AG08396 (cell line): ENCODE measurements at regions not wholly inside any gene's neighbourhood (a gene's known extent, or its start where the extent isn't known, plus 50 kb on each side); places are given as distances from the start of the nearest gene placed in this dataset.
"Not testable (repeated sequence)": the region's sequence is repeated elsewhere in the genome, so short reads cannot be mapped to it uniquely, and the experiment has no call there.

ENCODE experiments used
- DNase-seq: peaks from one replicate; pipeline ENCODE4 v3.0.0; 2012; ENCODE audit warnings: low spot score, mixed read lengths

DNA sequence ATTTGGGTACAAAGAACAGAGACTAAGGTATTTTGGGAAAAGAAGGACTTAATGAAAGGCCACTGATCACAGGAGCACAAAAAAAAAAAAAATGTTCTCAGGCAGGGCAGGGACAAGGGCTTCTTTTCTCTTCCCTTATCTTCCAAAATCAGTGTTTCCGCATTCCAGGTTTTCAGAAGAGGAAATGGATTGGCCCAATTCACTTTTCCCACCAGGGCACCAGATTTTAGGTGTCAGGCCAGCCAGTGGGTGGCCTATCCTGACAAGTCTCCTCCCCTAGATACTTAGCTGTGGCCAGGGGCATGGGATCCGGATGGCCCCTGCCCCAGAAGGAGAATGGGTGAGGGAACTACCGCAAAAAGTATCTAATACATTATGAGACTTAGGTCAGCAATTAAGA, 88.9 kb upstream of the WAC start:
- DNase-seq: no peak

DNA sequence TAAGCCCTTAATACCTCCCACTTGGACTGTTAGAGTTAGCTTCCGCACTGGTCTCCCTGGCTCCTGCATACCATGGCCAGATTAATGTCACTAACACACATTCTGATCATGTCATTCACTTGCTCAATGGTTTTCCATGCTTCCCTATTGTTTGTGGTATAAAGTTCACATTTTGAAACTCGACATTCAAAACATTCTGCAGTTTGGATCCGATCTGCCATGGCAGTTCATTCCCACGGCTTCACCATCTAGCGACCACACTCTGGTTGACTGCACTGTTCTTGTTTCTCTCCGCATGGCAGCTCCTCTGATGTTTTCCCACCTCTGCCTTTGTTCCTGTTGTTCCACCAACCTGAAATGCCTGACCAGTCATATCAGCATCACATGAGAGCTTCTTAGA, 87.4 kb upstream of the WAC start:
- no peak for DNase-seq

DNA sequence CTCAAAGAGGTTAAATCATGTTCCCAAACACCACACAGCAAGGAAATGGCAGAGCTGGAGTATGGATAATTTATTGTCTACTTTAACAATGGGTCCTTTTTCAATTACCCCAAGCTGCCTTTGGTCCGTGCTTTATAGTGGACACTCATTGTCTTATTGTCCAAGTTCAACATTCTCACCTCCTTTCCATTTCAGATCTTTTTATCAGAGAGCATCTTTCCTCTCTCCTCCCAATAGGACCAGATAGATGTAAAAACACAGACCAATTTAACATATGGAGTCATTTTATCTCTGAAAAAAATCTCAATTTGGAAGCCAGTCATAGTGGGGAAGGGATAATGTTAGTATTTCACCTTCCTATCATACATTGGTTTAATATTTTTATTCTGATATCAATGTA, 83.5 kb upstream of the WAC start:
- no peak for DNase-seq

DNA sequence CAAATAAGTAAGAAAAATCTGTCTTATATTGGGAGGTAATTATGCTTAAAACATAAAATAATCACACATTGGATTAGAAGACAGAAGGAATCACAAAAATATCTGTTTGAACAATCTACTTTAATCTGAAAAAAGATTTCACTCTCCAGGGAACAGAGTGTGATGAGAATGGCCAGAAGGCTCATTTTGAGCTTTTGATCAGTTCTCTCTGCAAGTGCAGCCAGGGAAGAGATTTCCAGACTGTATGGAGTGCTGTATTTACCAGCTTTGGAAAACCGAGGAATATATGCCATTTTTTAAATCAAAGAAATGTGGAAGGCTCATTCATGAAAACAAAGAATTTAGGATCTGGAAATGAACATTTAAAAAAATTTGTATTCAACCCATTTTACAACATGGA, 83.0 kb upstream of the WAC start:
- DNase-seq: no peak

DNA sequence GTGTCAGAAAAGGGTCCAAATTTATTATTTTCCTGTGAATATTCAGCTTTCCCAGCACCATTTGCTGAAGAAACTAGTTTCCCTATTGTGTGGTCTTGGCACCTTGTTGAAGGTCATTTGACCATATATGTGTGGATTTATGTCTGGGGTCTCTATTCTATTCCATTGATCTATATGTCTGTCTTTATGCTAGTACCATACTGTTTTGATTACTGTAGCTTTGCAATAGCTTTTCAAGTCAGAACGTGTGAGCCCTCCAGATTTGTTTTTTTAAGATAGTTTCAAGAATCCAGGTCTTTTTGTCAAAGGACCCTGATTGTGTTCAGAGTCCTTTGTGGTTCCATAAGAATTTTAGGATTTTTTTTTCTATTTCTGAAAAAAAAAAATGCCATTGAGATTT, 79.0 kb upstream of the WAC start:
- no peak for DNase-seq

DNA sequence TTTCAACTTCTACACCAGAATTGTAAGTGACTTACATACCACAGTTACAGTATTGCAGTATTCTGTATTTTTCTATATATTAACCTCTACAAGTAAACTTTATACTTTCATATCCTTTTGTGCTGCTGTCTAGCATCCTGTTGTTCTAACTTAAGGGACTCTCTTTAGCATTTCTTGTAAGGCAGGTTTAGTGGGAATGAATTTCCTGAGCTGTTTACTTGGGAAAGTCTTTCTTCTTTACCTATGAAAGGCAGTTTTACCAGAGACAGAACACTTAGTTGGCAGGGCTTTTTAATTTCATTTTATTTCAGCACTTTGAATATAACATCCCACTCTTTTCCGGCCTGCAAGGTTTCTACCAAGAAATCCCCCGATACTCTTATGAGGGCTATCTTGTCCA, 75.8 kb upstream of the WAC start:
- no peak for DNase-seq

DNA sequence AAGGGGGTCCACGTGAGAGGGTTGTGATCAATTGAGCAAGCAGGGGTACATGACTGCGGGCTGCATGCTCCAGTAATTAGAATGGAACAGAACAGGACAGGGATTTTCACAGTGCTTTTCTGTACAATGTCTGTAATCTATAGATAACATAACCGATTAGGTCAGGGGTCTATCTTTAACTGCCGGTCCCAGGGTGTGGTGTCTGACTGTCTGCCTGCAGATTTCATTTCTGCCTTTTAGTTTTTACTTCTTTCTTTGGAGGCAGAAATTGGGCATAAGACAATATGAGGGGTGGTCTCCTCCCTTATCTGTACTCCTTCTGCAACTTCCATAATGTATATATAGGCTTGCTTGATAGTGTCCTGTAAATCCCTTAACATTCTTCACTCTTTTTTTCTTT, 75.0 kb upstream of the WAC start:
- DNase-seq: not testable (repeated sequence)

DNA sequence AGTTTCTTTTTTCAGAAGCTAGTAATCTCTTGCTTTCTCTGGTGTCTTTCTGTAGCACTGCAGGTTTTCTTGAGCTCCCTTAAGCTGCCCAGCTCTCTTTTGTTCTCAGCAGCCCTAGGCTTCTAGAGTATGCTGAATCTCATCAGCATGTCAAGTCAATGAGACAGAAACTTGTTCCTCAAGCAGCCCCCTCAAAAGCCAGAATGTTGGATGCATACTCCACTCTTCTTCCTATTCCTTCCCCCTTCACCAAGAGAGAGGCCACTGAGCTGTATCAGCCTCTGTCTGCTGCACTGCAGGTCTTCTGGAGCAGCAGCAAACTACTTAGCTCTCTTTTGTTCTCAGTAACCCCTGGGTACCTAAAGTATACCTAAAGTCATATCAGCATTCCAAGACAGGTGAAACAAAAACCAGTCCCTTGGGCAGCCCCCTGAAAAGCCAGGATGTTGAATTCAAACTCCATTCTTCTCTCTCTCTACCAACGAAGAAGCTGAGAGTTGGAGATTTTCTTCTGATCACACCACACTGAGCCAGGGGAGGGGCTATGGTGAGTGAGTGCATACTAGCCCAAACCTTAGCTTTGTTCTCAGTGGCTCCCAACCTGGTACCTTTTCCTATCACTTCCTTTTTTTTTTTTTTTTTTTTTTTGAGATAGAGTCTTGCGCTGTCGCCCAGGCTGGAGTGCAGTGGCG, 73.3 kb upstream of the WAC start:
- DNase-seq: no peak

DNA sequence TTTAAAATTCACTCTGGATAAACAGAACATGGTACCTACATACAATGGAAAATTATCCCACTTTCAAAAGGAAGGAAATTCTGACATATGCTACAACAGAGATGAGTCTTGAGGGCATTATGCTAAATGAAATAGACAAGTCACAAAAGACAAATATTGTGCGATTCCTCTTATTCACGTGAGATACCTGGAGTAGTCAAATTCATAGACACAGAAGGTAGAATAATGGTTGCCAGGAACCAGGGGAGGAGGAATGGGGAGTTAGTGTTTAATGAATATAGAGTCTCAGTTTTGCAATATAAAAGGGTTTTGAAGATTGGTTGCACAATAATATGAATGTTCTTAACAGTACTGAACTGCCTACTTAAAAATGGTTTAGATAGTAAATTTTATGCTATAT, 69.8 kb upstream of the WAC start:
- DNase-seq: no peak

DNA sequence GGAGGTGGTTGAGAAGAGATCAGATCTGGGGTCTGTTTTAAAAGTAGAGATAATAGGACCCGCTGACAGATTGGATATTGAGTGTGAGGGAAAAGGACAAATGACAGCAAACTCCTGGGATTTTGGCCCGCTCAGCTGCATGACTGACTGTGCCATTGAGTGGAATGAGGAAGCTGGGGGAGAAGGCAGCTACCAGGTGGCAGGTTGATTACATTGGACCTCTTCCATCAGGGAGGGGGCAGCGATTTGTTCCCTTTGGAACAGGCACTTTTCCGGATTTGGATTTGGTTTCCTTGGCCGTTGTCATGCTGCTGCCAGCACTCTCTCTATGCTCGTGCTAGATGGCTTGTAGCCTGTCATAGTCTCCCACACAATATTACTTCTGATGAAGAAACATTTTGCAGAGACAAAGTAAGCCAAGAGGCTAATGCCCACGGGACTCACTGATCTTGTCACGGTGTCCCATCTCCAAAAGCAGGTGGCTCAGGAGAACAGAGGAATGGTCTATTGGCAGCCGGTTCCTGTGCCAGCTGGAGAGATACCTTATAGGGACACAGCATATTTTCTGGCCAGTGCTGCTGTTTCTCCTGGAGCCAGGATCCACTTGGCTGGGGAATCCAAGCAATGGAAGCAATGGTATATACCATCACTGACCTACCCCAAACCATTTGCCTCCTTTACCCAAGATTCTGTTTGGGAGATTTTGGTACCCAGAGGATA, 69.1 kb upstream of the WAC start:
- DNase-seq: no peak

DNA sequence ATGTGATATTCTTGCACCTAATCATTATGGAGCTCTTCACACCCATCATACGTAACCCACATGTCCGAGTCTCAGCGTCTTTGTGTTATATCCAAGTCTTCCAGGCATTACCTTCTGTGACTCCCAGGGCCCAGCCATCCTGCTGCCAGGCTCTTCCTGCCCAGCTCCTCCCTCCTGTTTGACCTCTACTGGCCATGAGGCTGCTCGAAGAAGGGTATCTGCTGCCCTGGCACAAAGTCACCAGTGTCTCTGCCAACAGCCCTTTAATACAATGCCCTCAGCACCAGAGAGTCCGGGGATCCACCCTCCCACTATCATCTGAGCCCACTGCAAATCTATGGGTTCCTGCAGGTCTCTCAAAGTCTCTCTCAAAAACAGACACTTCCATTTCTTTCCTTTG, 65.3 kb upstream of the WAC start:
- no peak for DNase-seq

DNA sequence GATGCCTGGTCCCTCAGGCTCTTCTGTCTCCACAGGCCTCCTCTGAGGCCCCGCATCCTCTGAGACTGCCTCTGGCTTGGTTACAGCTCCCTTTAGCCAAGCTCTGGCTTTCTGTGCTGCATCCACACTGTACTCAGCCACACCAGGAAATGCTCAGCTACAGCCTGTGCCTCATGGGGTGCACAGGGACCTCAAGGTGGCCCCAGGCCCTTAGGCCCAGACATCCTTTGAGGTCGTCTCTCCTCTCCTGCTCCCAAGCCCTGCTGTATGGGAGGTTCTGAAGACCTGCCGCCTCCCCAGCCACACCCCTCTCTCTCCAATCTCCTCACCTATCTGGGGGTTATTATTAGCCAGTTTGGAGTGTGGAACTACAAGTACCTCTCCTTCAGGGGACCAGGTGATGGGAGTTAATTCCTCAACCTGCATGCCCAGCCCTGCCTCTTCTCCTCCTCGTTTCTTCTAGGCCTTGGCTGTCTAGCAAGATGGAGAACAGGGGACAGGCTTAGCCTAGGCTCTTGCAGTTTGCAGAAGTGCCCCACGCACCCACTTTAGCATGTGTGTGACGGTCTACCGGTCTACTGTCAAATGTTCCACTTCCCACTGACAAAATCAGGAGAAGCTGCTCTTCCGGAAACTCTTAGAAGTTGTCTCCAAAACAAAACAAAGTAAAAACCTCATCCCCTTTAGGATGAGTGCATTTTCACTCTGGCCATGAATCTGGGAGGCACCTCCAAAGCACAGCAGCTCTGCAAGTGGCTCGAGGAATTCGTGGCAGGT, 64.0 kb upstream of the WAC start:
- no peak for DNase-seq

DNA sequence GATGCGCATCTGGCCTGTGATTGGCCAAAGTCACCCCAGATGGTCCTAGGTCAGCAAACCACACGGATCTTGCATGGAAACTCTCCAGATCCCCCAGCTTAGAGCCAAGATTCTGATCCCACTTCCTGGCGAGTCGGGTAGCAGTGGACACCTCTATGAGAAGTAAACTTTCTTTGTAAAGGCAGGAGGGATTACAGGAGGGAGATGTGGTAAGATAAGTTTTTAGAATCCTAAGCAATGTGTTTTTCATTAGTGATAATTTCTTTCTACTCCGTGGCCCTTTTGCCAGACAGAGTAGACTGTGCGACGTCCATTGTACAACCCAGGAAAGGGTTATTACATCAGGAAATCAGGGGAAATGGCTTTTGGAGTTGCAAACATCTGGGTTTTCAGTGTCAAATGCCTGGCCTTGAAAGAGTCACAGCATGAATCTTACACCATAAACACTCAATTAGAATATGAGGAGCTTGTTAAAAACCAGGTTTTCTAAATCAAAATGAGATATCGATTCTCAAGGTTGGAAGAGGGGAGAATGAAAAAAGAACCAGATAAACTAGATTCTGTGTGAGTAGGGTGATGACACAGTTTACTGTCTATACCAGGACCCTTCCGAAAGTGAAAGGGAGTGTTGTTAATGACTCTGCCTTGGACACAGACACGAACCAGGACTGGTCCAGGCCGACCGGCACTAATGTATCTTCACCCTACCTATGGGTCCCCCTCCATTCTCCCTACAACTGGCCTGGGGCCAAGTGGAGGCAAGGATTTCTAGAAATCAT, 61.9 kb upstream of the WAC start:
- DNase-seq: no peak

DNA sequence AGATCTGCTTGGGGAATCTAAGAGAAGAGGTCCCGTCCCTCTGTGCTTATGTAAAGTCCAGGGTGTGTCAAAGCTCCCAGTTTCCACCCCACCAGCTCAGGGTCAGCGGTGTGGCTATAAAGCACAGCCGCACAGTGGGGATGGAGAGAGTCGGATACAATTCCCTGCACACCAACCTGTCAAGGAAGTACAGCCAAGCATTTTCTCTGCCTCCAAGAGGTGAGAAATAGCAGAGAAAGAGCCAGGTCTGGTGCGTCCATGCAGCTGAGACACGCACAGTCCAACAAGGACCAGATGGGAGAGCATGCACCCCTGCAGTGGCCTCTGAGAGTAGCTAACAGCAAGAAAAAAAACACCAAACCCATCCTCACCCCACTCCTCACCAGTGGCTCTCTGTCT, 61.3 kb upstream of the WAC start:
- no peak for DNase-seq

DNA sequence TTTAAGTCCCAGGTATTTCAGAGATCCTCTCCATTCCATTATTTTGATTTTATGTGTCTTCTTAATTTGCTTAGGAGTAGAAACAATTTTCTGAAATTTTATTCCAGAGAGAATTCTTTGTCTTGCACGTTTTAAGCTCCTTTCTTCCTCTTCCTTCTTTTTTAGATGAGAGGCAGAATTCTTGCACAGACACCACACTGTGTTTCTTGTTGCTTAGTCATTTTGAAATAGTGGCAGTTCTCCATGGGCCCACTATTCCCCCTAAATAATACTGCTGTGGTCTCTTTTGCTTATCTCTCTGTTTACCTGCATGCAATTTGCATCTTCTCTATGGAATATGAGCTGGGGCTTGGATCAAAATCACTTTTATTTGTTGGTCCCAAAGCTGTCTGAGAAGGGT, 54.3 kb upstream of the WAC start:
- no peak for DNase-seq

DNA sequence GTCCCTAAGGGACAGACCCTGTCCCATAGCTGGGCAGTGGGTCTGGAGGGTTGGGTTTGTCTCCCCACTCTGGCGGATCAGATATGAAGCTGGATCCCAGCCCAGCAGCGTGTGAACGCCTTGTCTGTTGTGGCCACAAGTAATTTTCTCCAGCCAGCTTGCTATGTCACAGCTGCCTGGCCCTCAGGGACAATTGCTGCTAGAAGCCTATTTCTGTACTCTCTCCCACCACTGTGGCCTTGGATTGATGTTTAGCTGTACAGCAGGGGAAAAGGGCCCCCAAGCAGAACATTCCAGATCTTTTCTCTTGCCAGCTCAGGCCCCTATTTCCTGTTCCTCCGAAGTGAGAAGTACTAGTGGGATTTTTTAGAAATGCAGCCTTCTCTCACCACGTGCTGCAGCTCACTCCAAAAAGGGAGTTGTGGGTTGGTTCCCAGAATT, 53.5 kb upstream of the WAC start:
- no peak for DNase-seq

DNA sequence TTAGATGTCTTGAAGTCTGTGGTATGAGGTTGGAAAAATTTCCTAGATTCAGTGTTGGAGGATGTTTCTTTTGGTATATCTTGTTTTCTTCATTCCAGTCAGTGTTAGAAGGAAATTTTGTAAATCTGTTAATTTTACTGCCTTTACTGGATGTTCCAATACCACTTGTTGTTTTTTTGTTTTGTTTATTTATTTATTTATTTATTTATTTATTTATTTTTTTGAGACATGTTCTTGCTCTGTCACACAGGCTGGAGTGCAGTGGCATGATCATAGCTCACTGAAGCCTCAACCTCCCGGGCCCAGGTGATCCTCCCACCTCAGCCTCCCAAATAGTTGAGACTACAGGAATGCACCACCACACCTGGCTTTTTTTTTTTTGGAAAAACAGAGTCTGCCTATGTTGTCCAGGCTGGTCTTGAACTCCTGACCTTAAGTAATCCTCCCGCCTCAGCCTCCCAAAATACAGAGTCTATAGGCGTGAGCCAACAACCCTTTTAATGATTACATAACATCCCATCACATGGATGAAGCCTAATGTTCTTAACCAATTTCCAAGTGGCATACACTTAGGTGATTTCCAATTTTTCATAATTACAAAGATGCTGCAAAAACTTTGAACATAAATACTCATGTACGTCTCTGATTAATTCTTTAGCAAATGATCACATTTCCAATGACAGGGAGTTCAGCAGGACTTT, 52.8 kb upstream of the WAC start:
- no peak for DNase-seq

DNA sequence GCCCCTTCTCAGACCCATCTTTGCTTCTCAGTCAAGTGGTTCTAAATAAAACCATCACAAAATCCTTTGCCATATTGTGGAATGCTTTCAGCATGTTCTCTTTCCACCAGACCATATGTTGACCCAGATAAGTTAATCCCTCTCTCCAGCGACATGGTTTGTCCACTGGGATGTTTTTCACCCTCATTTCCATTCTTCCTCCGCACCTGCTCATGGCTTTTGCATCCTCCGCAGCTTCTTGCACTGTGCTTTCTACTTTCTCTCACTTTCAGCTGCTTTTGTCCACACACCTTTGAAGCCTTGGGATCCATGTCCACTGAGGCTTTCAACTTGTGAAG, 52.3 kb upstream of the WAC start:
- DNase-seq: no peak

DNA sequence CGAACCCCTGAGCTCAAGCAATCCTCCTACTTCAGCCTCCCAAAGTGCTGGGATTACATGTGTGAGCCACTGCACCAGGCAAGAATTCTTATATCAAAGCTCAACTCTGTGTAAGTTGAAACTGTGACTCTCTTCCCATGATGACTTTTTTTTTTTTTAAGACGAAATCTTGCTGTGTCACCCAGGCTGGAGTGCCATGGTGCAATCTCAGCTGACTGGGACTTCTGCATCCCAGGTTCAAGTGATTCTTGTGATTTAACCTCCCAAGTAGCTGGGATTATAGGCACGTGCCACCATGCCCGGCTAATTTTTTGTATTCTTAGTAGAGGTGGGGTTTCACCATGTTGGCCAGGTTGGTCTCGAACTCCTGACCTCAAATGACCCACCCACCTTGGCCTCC, 51.6 kb upstream of the WAC start:
- DNase-seq: not testable (repeated sequence)

DNA sequence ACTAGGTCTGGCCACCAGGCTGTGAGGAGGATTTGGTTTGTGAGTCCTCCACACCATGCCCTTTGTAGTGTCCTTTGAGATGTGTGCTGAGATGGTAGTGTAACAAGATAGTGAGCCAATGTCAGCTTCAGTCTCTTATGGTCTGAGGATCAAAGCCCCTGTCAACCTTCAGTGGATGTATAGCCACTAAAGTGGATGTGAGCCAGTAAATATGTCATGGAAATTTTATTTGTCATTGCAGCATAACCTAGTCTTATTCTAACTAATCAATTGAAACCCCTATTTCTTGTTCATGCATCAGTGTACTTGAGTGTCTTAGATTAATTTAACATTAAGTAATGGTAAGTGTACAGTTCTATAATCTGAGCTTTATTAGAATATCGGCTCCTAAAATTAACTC, 51.0 kb upstream of the WAC start:
- no peak for DNase-seq
